ENCODE measurements at regions not wholly inside any gene's neighbourhood (a gene's known extent, or its start where the extent isn't known, plus 50 kb on each side); places are given as distances from the start of the nearest gene placed in this dataset.
"Not testable (repeated sequence)": the region's sequence is repeated elsewhere in the genome, so short reads cannot be mapped to it uniquely, and the experiment has no call there.

DNA sequence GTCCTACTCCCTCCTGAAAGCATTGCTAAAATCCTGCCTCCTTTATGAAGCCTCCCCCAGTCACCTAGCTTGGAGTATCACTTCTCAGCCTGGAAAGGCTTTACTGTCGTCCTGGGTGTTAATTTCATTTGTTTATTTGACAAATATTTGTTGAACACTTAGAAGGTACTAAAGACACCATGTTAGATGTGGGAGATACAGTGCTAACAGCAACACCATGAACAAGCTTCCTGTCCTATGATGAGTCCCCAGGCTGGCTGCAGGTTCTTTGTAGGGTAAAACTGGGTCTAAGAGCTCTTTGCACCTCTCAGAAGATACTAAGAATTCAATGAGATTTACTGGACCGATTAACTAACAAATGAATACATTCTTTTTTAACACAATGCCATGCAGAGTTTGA, 109.2 kb upstream of the TMEM170B start:
- no peak for DNase-seq (ENCODE audit: low read depth in 2 of 3, low spot score in 2 of 3)

DNA sequence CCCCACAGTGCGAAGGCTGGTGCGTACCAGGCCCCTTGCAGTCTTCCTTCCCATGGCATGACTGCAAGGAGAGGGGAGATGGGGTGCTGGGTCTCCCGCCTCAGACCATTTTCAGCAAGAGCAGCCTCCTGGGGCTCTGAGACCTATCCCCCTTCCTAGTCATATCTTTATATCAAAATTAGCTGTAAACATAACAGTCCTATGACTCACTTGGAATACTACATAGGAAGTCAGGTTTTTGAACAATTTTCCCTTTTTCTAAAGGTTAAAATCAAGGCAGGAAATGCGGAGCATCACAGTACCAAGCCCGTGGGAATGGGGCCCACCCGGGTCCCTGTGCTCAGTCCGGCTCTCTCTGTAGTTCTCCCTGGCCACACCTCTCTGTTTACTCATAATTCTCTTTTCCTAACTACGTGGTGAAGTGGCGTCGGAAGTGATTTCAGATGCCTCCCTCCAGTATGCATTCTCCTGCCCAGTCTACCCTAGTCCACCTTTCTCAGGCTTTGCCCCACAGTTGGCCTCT, 109.8 kb upstream of the TMEM170B start:
- DNase-seq (ENCODE audit: low read depth in 2 of 3, low spot score in 2 of 3) = no peak

DNA sequence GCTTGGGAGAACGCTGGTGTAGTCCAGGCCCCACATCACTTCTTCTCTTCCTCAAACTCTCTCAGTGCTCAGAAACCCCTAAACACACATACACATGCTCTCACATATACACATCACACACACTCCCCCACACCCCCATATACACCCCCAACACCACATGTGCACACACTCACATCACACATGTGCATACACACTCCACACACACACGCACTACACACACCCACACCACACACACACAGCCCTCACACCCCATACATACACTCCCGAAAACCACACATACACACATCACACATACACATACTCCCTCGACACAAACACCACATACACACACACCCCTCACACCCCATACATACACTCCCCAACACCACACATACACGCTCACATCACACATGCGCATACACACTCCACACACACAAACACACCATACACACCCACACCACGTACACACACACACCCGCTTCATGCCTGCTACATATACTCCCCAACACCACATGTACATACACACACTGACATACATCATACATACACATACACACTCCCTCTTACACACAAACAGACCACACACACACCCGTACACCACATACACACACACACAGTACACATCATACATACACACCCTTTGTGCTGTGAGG, 110.3 kb upstream of the TMEM170B start:
- DNase-seq (ENCODE audit: low read depth in 2 of 3, low spot score in 2 of 3) = no peak

DNA sequence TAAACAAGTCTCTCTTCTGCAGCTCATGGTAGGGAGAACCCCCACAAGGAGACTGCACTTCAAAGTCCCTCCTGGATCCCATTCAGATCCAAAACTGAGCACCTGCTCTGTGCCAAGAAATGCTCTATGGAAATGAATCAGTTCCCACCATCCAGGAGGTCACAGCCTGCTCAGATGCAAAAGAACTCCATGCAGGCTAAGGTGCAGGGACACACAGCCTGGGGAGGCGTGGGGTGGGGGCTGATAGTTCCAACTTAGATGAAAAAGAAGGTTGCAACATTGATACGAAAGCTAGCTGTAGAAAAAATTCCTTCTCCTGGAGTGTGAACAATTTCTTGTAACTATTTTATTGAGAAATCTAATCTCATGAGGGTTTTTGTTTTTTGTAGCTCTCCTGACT, 111.0 kb upstream of the TMEM170B start:
- DNase-seq (ENCODE audit: low read depth in 2 of 3, low spot score in 2 of 3) = no peak

DNA sequence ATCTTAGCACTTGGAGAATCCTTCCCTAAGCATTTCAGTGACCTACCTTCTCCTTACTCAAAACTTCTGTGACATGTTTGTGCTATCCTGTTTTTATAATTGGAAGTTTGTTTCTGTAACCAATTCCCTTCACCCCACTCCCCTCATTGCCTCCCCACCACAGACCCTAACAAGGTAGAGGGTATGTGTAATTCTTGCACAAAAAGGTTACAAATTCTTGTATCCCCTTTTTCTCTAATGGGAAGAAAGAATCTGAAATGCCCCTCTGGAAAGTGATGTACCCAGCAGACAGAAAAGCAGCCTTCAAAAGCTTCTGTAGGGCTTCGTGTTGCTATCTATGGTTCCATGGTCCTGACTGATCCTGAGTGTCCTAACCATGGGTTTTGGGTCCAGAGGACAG, 111.7 kb upstream of the TMEM170B start:
- no peak for DNase-seq (ENCODE audit: low read depth in 2 of 3, low spot score in 2 of 3)

DNA sequence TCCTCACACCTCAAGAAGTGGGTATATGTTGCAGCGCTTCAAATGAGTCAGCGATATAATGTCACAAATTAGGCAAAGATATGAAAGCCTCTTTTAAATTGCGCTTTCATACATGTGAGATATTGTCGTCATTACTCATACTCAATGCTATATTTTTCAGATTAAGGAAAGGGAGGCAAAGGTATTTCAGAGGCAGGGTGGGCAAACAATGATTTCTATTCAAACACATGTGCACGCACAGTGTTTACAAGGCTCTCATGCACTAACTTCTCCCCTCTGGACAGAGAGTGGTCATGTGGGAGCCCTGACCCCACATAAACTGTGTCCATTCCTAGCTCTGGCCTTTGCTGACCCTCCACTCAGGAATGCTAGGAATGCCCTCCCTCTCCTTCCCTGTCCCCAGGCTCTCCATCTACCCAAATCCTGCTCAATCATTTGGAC, 112.1 kb upstream of the TMEM170B start:
- DNase-seq (ENCODE audit: low read depth in 2 of 3, low spot score in 2 of 3) = no peak

DNA sequence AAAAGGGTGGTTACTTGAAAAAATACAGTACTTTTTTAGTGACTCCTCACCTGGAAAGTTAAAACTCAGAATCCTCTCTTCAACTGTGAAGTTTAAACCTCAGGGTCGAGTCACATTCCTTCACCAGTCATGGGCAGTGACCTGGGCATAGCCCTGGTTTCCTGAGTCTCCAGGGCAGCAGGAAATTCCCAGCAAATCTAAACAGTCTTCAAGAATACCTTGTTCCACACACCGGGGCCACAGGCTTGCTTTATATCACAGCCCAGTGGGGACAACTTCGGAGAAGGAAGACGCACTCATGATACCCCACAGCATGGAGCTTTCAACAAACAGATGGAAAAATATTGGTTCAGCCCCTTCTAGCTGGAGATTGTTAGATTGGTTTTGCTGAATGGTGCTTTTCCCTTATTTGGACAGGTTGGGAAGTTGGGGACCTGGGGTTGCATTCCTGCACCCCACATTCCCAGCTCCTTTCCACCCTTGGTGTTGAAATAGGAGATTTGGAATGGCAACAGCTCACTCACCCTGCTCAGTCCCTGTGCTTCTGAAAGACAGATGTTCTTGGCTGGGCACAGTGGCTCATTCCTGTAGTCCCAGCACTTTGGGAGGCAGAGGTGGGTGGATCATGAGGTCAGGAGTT, 113.0 kb upstream of the TMEM170B start:
- no peak for DNase-seq (ENCODE audit: low read depth in 2 of 3, low spot score in 2 of 3)

DNA sequence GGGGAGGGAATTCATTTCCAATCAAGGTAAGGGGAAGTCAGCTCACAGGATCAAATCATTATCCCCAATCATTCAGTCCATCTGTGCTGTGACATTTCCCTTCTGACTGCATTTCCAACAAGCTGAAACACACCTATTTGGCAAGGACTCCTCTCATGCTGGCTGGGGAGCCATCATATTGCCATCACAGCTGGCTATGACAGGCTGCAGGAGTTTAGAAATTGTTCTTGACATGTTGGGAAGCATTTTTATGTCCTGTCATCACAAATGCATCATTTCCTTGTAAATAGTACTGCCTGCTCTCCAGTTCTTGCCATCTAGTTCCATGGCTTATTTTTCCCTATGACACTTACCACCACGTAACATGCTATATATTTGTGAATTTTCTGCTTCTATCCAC, 113.9 kb upstream of the TMEM170B start:
- no peak for DNase-seq (ENCODE audit: low read depth in 2 of 3, low spot score in 2 of 3)

DNA sequence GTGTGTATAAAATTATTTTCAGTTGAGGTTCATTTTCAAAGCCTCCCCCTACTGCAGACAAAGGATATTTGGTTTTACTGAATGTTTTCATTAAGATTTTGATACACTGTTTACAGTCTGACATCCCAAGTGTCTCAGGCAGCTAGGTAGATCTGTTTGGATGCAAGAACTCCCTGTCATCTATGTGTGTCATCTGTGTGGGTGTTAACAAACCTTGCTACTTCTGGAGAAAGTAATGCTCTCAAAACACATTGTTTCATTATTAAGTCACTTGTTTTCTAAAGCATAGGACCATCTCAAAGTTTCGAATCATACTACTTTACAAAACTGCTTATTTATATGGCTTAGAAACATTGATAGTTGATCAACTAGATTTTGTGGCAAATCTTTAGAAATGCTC, 114.5 kb upstream of the TMEM170B start:
- DNase-seq (ENCODE audit: low read depth in 2 of 3, low spot score in 2 of 3) = no peak

DNA sequence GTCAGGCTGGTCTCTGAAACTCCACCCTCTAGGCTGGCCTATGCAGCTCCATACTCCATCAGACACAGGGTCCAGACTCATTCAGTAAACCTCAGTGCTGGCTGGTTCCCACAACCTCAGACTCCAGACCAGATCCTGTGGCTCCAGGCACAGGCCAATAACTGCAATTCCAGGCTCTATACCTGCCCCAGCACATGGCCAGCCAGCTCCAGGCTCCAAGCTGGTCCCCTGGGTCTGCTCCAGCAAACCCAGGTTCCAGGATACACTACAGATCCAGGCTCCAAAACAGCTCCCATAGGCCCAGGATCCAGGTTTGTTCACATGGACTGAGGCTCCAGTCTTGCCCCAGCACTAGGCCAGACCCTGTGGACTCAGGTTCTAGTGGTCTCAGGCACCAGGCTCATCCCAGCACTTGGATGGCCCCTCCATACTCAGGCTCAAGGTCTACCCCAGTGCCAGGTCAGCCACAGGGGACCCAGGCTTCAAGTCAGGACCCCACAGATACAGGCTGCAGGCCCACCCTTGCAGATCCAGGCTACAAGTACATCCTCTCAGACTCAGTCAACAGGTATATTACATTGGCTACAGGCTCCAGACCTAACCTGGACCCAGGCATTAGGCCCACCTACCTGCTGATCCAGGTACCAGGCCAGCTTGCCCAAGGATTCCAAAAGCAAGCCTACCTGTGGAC, 117.6 kb upstream of the TMEM170B start:
- no peak for DNase-seq (ENCODE audit: low read depth in 2 of 3, low spot score in 2 of 3)

DNA sequence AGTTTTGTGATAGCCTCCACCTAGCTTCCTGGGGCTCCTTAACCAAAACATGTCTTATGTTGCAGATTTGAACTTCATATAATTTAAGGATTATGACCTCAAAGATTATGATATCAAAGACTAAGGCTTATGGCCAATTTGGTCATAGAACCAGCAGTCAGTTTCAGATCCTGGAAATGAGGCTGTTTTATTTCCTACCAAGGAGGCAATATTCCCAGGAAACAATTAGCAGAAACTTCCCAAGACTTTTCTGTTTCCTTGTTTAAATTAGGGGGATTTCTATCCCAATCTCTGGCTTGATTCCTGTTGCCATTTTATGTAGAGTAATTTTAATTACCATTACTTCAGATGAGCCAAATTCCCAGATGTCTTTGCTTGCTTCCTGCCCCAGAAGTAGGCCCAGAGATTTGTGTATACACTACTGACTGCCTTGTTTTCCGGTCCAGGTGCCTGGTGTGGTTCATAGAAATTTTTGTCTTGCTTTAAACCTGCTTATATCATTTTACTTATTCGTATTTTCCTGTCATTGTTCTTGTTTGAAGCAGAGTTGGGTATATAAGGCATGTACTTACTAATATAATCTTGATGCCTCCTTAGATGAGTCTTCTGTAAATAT, 119.2 kb upstream of the TMEM170B start:
- DNase-seq (ENCODE audit: low read depth in 2 of 3, low spot score in 2 of 3) = no peak

DNA sequence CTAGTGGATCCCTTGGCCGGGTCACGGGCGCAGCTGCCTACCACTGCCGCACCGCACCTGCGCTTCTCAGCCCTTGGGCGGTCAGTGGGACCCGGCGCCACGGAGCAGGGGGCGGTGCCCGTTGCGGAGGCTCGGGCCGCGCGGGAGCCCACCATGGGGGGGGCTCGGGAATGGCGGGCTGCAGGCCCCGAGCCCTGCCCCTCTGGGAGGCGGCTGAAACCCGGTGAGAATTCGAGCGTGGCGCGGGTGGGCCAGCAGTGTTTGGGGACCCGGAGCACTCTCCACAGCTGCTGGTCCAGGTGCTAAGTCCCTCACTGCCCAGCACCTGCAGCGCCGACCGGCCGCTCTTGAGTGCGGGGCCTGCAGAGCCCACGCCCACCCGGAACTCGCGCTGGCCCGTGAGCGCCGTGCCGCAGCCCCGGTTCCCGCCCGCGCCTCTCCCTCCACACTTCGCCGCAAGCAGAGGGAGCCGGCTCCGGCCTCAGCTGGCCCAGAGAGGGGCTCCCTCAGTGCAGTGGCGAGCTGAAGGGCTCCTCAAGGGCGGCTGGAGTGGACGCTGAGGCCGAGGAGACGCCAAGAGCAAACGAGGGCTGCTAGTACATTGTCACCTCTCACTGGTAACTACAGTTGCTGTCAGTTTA, 120.5 kb upstream of the TMEM170B start:
- no peak for DNase-seq (ENCODE audit: low read depth in 2 of 3, low spot score in 2 of 3)

DNA sequence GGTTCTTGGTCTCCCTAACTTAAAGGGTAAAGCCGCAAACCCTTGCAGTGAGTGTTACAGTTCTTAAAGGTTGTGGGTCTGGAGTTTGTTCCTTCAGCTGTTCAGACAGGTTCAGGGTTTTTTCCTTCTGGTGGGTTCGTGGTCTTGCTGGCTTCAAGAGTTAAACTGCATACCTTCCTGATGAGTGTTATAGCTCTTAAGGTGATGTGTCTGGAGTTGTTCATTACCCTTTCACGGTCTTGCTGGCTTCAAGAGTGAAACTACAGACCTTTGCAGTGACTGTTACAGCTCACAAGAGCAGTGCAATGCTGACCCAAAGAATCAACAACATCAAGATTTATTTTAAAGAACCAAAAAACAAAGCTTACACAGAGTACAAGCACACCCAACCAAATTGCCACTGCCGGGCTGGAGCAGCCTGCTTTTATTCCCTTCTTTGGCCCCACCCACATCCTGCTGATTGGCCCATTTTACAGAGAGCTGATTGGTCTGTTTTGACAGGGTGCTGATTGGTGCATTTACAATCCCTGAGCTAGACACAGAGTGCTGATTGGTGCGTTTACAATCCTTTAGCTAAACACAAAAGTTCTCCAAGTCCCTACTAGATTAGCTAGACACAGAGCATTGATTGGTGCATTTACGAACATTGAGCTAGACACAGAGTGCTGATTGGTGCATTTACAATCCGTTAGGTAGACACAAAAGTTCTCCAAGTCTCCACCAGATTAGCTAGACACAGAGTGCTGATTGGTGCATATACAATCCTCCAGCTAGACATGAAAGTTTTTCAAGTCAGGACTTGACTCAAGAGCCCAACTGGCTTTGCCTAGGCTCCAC, 121.2 kb upstream of the TMEM170B start:
- not testable (repeated sequence) for DNase-seq (ENCODE audit: low read depth in 2 of 3, low spot score in 2 of 3)

DNA sequence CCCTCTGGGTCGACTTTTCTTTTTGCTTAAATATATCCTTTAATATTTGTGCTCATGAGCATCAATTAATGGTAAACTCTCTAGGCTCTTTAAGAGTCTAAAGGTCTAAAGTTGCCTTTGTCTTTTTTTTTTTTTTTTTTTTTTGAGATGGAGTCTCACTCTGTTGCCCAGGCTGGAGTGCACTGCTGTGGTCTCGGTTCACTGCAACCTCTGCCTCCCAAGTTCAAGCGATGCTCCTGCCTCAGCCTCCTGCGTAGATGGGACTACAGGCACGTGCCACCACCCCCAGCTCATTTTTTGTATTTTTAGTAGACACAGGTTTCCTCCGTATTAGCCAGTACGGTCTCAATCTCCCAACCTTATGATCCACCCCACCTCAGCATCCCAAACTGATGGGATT, 122.0 kb upstream of the TMEM170B start:
- DNase-seq (ENCODE audit: low read depth in 2 of 3, low spot score in 2 of 3) = no peak

DNA sequence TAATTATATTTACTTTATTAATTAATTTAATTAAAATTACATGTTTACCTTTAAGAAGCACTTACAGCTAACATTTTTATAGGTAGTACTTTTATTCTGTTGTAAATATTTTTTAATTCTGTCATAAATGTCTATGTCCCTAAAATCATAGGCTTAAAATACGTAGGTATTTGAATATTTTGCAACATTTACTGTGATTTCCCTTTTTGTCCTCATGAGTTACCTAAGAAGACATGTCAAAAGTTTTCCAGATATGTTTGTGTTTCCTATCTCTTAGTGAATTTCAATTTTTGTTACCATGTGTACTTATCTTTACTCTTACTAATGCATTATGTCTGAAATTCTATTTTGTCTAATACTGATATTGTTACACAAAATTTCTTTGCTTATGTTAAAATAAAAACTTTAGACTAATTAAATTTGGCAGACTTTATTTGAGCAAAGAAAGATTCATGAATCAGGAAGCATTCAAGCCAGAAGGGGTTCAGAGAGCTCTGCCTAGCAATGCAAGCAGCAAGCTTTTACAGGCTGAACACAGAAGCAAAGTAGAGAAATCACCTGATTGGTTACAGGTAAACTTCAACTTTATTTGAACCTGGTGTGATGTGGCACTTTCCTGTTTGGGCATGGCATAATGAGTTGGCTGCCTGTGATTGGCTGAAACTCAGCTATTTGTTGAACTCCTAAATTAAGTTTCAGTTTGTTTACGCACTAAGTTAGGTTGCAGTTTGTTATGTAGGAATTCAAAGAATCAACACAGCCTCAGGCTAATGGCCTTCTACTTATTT, 123.2 kb upstream of the TMEM170B start:
- DNase-seq (ENCODE audit: low read depth in 2 of 3, low spot score in 2 of 3) = no peak

DNA sequence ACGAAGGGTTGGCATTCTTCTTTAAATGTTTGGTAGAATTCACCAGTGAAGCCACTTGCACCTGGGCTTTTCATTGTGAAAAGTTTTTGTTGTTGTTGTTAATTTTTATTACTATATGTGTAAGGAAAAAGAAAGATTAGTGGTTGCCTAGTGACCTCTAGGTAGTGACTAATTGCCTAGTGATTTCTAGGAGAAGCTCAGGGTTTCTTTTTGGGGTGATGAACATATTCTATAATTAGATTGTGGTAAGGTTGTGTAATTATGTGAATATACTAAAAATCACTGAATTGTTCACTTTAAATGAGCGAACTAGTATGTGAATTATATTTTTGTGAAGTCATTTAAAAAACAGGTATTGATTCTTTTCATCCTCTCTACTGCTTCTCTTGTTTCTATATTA, 123.8 kb upstream of the TMEM170B start:
- no peak for DNase-seq (ENCODE audit: low read depth in 2 of 3, low spot score in 2 of 3)

DNA sequence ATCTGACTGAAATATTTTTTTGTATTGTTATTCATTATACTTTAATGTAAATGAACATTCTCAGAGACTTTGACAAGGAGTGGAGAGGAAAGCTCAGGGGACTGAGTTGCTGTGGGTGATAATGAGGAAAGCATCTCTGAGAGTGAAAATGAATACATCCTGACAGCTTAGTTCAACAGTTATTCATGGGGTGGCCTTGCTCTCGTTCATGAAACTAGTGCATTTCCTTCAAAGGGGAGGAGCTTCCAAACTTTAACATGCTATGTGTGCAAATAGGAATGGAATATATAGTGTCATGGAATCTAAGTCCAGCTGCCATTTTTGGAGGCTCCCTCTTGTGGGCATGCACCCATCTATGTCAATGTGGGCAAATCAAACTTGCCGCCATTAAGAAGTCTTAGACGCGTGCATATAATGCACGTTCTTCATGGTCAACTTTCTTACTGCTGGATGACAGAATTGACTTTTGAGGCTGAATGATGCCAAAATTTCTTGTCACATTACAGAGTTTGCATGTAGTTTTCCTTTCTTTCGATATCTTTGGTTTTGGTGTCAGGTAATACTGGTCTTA, 124.3 kb upstream of the TMEM170B start:
- no peak for DNase-seq (ENCODE audit: low read depth in 2 of 3, low spot score in 2 of 3)

DNA sequence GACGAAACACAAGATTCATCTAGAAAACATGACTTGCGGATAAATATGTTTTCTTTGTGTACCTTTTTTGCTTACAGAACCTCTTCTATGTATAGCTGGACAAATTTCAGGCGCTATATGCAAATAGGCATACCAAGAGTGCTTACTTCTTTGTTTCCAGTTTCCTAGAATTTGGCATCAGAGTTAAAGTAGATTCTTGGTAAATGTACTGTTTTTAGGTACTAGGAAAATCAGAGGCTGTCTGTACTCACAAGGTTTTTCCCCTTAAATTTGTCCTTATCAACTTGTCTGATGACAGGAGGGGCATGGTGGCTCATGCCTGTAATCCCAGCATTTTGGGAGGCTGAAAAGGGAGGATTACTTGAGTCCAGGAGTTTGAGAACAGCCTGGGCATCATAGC, 124.9 kb upstream of the TMEM170B start:
- no peak for DNase-seq (ENCODE audit: low read depth in 2 of 3, low spot score in 2 of 3)

DNA sequence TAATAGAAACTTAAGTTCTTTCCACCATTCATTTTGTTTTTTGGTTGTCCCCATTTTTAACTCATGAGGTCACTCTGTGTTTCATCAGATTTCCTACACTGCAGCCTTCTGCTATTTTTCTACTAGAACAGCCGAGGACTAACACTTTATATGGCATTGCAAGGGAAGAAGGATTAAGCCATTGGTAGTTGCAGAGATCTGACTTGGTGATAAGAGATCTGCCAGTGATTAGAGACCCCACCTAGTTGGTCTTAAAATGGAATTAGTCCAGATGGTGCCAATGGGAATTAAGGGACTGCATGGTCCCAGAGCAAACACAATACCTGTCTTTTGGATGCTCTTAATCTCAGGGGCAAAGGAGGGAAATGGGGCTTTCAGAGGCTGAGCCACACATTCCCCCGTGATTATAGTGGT, 125.5 kb upstream of the TMEM170B start:
- no peak for DNase-seq (ENCODE audit: low read depth in 2 of 3, low spot score in 2 of 3)
